ENCODE measurements at regions not wholly inside any gene's neighbourhood (a gene's known extent, or its start where the extent isn't known, plus 50 kb on each side); places are given as distances from the start of the nearest gene placed in this dataset.

DNA sequence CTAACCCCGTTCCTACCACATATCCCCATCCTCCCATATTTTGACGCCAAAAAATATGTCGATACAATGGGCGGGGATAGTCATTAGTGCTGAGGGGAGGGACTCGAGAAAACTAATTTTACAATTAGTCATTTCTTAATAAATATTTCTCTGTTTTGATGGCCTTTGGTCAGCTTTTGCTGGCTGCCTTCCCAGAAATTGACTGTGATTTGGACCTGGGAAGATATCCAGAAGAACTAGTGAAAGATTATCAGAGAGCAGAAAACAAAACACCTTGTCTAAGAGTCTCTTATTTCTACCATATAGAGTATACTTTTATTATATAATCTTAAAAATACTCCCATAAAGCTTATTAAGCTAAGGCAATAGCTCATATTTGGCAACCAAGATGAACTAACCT, 247.6 kb downstream of the MRPL39 start:
- no peak for DNase-seq (ENCODE audit: extremely low read depth, low read depth)
- TF ChIP-seq, protein P1, sequence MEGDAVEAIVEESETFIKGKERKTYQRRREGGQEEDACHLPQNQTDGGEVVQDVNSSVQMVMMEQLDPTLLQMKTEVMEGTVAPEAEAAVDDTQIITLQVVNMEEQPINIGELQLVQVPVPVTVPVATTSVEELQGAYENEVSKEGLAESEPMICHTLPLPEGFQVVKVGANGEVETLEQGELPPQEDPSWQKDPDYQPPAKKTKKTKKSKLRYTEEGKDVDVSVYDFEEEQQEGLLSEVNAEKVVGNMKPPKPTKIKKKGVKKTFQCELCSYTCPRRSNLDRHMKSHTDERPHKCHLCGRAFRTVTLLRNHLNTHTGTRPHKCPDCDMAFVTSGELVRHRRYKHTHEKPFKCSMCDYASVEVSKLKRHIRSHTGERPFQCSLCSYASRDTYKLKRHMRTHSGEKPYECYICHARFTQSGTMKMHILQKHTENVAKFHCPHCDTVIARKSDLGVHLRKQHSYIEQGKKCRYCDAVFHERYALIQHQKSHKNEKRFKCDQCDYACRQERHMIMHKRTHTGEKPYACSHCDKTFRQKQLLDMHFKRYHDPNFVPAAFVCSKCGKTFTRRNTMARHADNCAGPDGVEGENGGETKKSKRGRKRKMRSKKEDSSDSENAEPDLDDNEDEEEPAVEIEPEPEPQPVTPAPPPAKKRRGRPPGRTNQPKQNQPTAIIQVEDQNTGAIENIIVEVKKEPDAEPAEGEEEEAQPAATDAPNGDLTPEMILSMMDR (IDR thresholded peaks at IDR 0.05; ENCODE audit: low read depth, low read length): no peak

DNA sequence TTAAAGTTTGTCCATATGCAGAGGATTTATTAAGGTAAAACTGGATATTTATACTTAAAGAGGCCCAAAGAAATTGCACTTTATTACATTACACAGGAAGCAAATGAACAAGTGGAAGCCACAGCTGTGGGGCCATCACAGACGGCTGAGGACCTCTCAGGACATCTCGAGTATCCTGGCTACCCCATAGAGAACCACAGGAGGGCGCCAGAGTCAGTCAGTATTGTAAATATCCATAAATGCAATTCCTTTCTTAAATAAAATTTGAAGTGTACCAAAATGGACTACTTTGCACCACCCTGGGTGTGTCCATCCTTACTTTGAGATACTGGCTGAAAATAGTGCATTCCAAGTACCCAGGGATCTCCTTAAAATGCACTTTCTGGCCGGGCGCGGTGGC, 257.2 kb downstream of the MRPL39 start:
- DNase-seq (ENCODE audit: extremely low read depth, low read depth): no peak
- TF ChIP-seq, protein P1 (IDR thresholded peaks at IDR 0.05; ENCODE audit: low read depth, low read length): peak; percentile 63

DNA sequence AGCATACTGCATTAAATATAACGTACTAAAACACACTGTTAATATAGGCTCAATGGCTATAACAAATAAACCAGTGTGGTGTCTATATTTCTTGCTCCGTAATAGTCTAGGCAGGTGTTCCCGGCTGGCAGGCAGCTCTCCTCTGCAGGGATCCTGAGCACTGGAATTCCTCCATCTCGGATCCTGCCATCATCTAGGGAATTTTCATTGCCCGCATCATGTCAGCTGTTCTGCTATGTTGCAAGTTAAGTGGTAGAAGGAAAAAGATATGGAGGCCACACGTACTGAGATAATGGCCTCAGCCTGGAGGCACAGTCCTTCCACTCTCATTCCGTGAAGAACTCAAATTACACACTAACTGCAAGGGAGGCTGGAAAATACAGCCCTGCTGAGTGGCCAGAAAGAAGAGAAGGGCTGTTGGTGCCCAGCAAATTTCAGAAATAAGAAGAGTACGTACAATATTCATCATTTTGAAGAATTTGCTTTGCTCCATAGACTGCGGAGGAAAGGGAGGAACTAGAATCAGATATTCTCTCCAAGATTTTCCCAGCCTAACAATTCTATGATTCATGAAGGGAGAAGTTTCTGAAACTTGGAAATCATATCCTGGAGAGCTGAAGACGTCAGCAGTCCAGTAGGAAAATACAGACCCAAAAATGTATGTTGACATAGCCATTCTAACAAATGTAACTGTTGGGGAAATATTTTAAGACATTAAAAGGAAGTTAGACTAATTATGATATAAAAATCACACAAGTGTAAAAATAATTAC, 263.3 kb downstream of the MRPL39 start:
- TF ChIP-seq, protein P1 (IDR thresholded peaks at IDR 0.05; ENCODE audit: low read depth, low read length): no peak
- DNase-seq (ENCODE audit: extremely low read depth, low read depth): no peak

DNA sequence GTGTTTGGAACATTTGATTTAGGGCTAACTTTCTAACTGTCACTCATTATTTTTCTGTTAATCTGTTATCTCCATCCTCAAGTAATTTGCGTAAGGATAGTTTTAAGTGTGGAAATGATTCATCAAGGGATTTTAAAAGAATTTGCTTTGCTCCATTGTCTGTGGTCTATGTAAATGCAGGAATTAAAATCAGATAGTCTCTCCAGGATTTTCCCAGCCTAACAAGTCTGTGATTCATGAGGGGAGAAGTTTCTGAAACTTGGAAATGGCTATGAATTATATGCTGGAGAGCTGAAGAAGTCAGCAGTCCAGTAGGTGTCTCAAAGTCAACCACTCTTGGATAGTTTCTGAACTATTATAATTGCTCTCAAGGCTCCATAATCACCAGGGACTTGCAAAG, 264.5 kb downstream of the MRPL39 start:
- no peak for DNase-seq (ENCODE audit: extremely low read depth, low read depth)
- TF ChIP-seq, protein P1 (IDR thresholded peaks at IDR 0.05; ENCODE audit: low read depth, low read length): no peak

DNA sequence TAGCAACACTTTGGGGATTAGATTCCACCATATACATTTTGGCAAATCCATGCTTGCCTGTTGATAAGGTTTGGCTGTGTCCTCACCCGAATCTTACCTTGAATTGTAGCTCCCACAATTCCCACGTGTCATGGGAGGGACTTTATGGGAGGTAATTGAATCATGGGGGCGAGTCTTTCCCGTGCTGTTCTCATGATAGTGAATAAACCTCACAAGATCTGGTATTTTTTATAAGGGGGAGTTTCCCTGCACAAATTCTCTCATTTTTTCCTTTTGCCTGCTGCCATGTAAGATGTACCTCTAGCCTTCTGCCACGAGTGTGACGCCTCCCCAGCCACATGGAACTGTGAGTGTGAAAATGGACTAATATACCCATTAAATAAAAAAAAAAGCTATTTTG, 265.3 kb downstream of the MRPL39 start:
- no peak for DNase-seq (ENCODE audit: extremely low read depth, low read depth)
- TF ChIP-seq, protein P1 (IDR thresholded peaks at IDR 0.05; ENCODE audit: low read depth, low read length): no peak

DNA sequence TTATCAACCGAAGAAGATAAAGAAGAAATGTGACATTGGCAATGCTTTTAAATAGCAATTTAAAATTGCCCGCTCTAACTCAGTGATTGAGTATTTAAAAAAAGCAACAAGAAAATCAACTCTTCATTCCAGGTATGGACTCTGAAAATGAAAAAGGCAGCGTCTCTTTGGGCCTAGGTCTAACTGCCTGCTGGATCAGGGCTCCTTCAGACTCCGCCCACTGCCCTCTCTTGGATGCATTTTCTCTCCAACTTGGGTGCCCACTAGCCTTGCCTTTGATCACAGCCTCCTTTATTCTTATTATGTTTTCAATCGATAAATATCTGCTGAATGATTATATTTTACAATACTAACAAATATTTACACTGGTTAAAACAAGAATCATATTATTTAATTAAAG, 268.9 kb downstream of the MRPL39 start:
- TF ChIP-seq, protein P1 (IDR thresholded peaks at IDR 0.05; ENCODE audit: low read depth, low read length): no peak
- no peak for DNase-seq (ENCODE audit: extremely low read depth, low read depth)

DNA sequence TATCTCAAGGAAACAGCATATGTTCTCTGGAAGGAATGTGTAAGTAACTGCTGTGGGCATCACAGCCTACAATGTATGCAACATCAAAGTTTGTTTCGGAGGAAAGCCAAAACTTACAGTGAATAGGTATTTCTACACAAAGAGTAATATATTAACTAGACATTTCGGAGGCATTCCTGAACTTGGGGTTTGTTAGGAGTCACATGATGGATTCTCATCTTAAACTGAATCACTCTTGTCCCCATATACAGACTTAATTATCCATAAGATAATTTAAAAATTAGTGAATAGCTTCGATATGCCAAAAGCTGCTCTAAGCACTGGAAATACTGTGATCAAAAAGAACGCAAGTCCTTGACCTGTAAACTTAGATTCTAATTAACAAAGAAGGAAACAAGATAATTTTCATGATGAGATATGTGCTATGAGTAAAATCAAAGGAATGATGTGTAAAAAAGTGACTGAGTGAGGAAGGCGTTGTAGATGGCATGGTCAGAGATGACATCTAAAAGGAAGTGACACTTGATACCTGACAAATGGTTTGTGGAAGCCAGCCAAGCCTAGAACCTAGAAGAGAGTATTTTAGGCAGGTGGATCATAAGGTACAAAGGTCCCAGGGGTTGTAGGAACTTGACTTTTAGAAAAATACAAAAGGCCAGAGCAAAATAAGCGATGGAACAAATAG, 273.1 kb downstream of the MRPL39 start:
- DNase-seq (ENCODE audit: extremely low read depth, low read depth): no peak
- TF ChIP-seq, protein P1 (IDR thresholded peaks at IDR 0.05; ENCODE audit: low read depth, low read length): no peak

All from AG09319 (cell line).